GM23338 (cell line): ENCODE measurements at regions not wholly inside any gene's neighbourhood (a gene's known extent, or its start where the extent isn't known, plus 50 kb on each side); places are given as distances from the start of the nearest gene placed in this dataset.

Experiments
- ATAC-seq: fragments of 200-7000 bp; cut with Tn5 transposase; 3 replicates; pipeline ENCODE4 v1.9.1; 2020
- DNase-seq: peaks from one replicate; pipeline ENCODE4 v3.0.0-alpha.2; 2015; ENCODE audit warnings: low spot score
- H2AFZ ChIP-seq: fragments of 200-600 bp; sonication (generic); 2 replicates; pipeline ENCODE4 v1.8.0; 2016; ENCODE audit warnings: antibody characterized with exemption, mild to moderate bottlenecking, moderate library complexity
- H3F3A ChIP-seq: fragments of 200-600 bp; sonication (generic); replicated peaks from 2 replicates; pipeline ENCODE4 v1.8.0; 2017; ENCODE audit warnings: antibody characterized with exemption, mixed run types, low read depth
- H3K27ac ChIP-seq: fragments of 200-600 bp; sonication (generic); 2 replicates; pipeline ENCODE4 v1.6.1; 2016; ENCODE audit warnings: low read depth
- H3K27me3 ChIP-seq: fragments of 200-600 bp; sonication (generic); 2 replicates; pipeline ENCODE4 v1.8.0; 2016; ENCODE audit warnings: mild to moderate bottlenecking, mixed run types, moderate library complexity; ENCODE audit not compliant: insufficient read depth
- H3K36me3 ChIP-seq: fragments of 200-600 bp; sonication (generic); 2 replicates; pipeline ENCODE4 v1.8.0; 2016; ENCODE audit warnings: mild to moderate bottlenecking; ENCODE audit not compliant: insufficient read depth
- H3K4me1 ChIP-seq: fragments of 200-600 bp; sonication (generic); 2 replicates; pipeline ENCODE4 v1.8.0; 2016; ENCODE audit warnings: mild to moderate bottlenecking, moderate library complexity; ENCODE audit not compliant: insufficient read depth
- H3K4me2 ChIP-seq: fragments of 200-600 bp; sonication (generic); 2 replicates; pipeline ENCODE4 v1.7.1; 2017; ENCODE audit warnings: mixed run types
- H3K4me3 ChIP-seq: fragments of 200-600 bp; sonication (generic); 2 replicates; pipeline ENCODE4 v1.6.1; 2016; ENCODE audit warnings: mixed run types
- H3K79me2 ChIP-seq: fragments of 200-600 bp; sonication (generic); replicated peaks from 2 replicates; pipeline ENCODE4 v1.8.0; 2017; ENCODE audit warnings: mild to moderate bottlenecking; ENCODE audit not compliant: insufficient read depth
- H3K9me2 ChIP-seq: fragments of 200-600 bp; sonication (generic); 2 replicates; pipeline ENCODE4 v1.8.0; 2017; ENCODE audit not compliant: insufficient read depth
- H4K20me1 ChIP-seq: fragments of 200-600 bp; sonication (generic); replicated peaks from 2 replicates; pipeline ENCODE4 v1.8.0; 2017; ENCODE audit warnings: mild to moderate bottlenecking; ENCODE audit not compliant: insufficient read depth
- H3K27ac Mint-ChIP-seq: 2 replicates; pipeline ENCODE4 v1.8.0; 2020; ENCODE audit warnings: inconsistent platforms, mild to moderate bottlenecking, moderate library complexity, mixed read lengths
- H3K27me3 Mint-ChIP-seq: 3 replicates; pipeline ENCODE4 v1.8.0; 2022; ENCODE audit warnings: low read depth, mild to moderate bottlenecking, moderate library complexity, mixed read lengths, inconsistent platforms; ENCODE audit not compliant: insufficient read depth, poor library complexity
- H3K36me3 Mint-ChIP-seq: 3 replicates; pipeline ENCODE4 v1.8.0; 2021; ENCODE audit warnings: low read depth, mild to moderate bottlenecking, inconsistent platforms, moderate library complexity, mixed read lengths
- H3K4me1 Mint-ChIP-seq: 3 replicates; pipeline ENCODE4 v1.8.0; 2020; ENCODE audit warnings: mild to moderate bottlenecking, inconsistent platforms, mixed read lengths
- H3K4me3 Mint-ChIP-seq: 3 replicates; pipeline ENCODE4 v1.8.0; 2021; ENCODE audit warnings: moderate library complexity, mild to moderate bottlenecking, inconsistent platforms, mixed read lengths
- H3K9me3 Mint-ChIP-seq: 3 replicates; pipeline ENCODE4 v1.8.0; 2020; ENCODE audit warnings: moderate library complexity, mild to moderate bottlenecking, inconsistent platforms, mixed read lengths
- CREB1 ChIP-seq: fragments of 250-450 bp; sonication (Bioruptor Pico); IDR thresholded peaks from 2 replicates; pipeline ENCODE4 v1.5.0; 2020; ENCODE audit warnings: low read depth, mild to moderate bottlenecking, moderate library complexity
- EZH2 ChIP-seq: fragments of 200-600 bp; sonication (generic); IDR thresholded peaks from one replicate; pipeline ENCODE4 v1.8.0; 2017; ENCODE audit warnings: antibody characterized with exemption, mild to moderate bottlenecking, low read depth; ENCODE audit not compliant: unreplicated experiment
- EZH2phosphoT487 ChIP-seq: fragments of 200-600 bp; sonication (generic); IDR thresholded peaks from one replicate; pipeline ENCODE4 v1.8.1; 2018; ENCODE audit warnings: antibody characterized with exemption; ENCODE audit not compliant: unreplicated experiment
- JUNB ChIP-seq: IDR thresholded peaks from one replicate; pipeline ENCODE4 v1.6.1; 2016; ENCODE audit warnings: antibody characterized with exemption; ENCODE audit not compliant: unreplicated experiment
- POLR2AphosphoS5 ChIP-seq: IDR thresholded peaks from 2 replicates; pipeline ENCODE4 v1.6.1; 2016; ENCODE audit warnings: antibody characterized with exemption, low read depth
- STAT1 ChIP-seq: IDR thresholded peaks from one replicate; pipeline ENCODE4 v1.6.1; 2016; ENCODE audit warnings: antibody characterized with exemption; ENCODE audit not compliant: unreplicated experiment
- ZNF114 ChIP-seq: fragments of 250-450 bp; sonication (Bioruptor Pico); IDR thresholded peaks from 2 replicates; pipeline ENCODE4 v1.5.0; 2020; ENCODE audit warnings: mild to moderate bottlenecking, moderate library complexity
- ZNF331 ChIP-seq: fragments of 250-450 bp; sonication (Bioruptor Pico); IDR thresholded peaks from 2 replicates; pipeline ENCODE4 v1.5.0; 2020; ENCODE audit warnings: low read depth, mild to moderate bottlenecking, moderate library complexity
- TF ChIP-seq, protein P1 (sequence below): IDR thresholded peaks from one replicate; pipeline ENCODE4 v1.6.1; 2018; ENCODE audit warnings: antibody characterized with exemption; ENCODE audit not compliant: unreplicated experiment
- TF ChIP-seq, protein P2 (sequence below): IDR thresholded peaks from 2 replicates; pipeline ENCODE4 v1.6.1; 2016; ENCODE audit warnings: antibody characterized with exemption
- TF ChIP-seq, protein P3 (sequence below): fragments of 250-450 bp; sonication (Bioruptor Pico); IDR thresholded peaks from 2 replicates; pipeline ENCODE4 v1.5.0; 2020; ENCODE audit warnings: mild to moderate bottlenecking, moderate library complexity

DNA sequence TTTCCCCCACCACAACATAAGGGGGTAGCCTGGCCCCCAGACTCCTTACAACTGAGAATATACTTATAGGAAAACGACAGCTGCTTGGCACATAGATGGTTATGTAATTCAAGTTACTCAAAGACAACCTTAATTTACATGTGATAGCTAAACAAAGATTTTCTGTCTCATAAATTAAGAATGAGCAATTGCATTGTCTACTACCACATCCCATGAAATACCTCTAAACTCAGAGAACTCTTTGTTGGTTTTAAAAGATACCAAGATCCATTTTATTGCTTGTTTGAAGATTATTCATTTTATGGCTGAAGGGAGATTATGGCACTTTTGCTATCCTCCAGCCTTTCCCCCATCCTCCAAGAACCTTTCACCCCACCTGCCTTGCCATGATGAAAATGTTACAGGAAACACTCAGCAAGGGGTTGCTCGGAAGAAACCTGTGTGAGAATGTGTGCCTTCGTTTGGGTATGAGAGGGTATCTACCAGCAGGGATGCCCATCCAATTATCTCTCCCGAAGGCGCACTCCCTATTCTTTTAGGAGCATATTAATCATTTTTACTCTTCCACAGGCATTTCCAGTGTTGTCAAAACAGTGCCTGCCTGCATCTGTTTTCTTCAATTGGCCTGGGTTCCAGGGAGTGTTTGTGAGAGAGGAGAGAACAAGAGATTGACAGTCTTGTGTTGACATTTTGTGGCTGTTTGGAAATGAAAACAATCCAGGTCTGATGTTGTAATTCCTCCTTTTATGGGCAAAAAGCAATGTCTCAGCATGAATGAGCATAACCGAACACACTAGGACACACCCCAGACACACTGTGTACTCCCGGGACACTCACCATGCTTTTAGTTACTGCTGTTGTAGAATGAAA is 208.0 kb upstream of the ANKRD55 start:
- no peak for TF ChIP-seq EZH2
- TF ChIP-seq JUNB, result no peak
- TF ChIP-seq ZNF331 (CRISPR knock-in tag), result no peak
- TF ChIP-seq, protein P1, sequence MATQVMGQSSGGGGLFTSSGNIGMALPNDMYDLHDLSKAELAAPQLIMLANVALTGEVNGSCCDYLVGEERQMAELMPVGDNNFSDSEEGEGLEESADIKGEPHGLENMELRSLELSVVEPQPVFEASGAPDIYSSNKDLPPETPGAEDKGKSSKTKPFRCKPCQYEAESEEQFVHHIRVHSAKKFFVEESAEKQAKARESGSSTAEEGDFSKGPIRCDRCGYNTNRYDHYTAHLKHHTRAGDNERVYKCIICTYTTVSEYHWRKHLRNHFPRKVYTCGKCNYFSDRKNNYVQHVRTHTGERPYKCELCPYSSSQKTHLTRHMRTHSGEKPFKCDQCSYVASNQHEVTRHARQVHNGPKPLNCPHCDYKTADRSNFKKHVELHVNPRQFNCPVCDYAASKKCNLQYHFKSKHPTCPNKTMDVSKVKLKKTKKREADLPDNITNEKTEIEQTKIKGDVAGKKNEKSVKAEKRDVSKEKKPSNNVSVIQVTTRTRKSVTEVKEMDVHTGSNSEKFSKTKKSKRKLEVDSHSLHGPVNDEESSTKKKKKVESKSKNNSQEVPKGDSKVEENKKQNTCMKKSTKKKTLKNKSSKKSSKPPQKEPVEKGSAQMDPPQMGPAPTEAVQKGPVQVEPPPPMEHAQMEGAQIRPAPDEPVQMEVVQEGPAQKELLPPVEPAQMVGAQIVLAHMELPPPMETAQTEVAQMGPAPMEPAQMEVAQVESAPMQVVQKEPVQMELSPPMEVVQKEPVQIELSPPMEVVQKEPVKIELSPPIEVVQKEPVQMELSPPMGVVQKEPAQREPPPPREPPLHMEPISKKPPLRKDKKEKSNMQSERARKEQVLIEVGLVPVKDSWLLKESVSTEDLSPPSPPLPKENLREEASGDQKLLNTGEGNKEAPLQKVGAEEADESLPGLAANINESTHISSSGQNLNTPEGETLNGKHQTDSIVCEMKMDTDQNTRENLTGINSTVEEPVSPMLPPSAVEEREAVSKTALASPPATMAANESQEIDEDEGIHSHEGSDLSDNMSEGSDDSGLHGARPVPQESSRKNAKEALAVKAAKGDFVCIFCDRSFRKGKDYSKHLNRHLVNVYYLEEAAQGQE, result no peak
- no peak for TF ChIP-seq ZNF114
- TF ChIP-seq STAT1, result no peak
- TF ChIP-seq EZH2phosphoT487, result no peak
- no peak for TF ChIP-seq CREB1
- TF ChIP-seq, protein P2, sequence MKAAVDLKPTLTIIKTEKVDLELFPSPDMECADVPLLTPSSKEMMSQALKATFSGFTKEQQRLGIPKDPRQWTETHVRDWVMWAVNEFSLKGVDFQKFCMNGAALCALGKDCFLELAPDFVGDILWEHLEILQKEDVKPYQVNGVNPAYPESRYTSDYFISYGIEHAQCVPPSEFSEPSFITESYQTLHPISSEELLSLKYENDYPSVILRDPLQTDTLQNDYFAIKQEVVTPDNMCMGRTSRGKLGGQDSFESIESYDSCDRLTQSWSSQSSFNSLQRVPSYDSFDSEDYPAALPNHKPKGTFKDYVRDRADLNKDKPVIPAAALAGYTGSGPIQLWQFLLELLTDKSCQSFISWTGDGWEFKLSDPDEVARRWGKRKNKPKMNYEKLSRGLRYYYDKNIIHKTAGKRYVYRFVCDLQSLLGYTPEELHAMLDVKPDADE, result no peak
- no peak for TF ChIP-seq POLR2AphosphoS5
- TF ChIP-seq, protein P3, sequence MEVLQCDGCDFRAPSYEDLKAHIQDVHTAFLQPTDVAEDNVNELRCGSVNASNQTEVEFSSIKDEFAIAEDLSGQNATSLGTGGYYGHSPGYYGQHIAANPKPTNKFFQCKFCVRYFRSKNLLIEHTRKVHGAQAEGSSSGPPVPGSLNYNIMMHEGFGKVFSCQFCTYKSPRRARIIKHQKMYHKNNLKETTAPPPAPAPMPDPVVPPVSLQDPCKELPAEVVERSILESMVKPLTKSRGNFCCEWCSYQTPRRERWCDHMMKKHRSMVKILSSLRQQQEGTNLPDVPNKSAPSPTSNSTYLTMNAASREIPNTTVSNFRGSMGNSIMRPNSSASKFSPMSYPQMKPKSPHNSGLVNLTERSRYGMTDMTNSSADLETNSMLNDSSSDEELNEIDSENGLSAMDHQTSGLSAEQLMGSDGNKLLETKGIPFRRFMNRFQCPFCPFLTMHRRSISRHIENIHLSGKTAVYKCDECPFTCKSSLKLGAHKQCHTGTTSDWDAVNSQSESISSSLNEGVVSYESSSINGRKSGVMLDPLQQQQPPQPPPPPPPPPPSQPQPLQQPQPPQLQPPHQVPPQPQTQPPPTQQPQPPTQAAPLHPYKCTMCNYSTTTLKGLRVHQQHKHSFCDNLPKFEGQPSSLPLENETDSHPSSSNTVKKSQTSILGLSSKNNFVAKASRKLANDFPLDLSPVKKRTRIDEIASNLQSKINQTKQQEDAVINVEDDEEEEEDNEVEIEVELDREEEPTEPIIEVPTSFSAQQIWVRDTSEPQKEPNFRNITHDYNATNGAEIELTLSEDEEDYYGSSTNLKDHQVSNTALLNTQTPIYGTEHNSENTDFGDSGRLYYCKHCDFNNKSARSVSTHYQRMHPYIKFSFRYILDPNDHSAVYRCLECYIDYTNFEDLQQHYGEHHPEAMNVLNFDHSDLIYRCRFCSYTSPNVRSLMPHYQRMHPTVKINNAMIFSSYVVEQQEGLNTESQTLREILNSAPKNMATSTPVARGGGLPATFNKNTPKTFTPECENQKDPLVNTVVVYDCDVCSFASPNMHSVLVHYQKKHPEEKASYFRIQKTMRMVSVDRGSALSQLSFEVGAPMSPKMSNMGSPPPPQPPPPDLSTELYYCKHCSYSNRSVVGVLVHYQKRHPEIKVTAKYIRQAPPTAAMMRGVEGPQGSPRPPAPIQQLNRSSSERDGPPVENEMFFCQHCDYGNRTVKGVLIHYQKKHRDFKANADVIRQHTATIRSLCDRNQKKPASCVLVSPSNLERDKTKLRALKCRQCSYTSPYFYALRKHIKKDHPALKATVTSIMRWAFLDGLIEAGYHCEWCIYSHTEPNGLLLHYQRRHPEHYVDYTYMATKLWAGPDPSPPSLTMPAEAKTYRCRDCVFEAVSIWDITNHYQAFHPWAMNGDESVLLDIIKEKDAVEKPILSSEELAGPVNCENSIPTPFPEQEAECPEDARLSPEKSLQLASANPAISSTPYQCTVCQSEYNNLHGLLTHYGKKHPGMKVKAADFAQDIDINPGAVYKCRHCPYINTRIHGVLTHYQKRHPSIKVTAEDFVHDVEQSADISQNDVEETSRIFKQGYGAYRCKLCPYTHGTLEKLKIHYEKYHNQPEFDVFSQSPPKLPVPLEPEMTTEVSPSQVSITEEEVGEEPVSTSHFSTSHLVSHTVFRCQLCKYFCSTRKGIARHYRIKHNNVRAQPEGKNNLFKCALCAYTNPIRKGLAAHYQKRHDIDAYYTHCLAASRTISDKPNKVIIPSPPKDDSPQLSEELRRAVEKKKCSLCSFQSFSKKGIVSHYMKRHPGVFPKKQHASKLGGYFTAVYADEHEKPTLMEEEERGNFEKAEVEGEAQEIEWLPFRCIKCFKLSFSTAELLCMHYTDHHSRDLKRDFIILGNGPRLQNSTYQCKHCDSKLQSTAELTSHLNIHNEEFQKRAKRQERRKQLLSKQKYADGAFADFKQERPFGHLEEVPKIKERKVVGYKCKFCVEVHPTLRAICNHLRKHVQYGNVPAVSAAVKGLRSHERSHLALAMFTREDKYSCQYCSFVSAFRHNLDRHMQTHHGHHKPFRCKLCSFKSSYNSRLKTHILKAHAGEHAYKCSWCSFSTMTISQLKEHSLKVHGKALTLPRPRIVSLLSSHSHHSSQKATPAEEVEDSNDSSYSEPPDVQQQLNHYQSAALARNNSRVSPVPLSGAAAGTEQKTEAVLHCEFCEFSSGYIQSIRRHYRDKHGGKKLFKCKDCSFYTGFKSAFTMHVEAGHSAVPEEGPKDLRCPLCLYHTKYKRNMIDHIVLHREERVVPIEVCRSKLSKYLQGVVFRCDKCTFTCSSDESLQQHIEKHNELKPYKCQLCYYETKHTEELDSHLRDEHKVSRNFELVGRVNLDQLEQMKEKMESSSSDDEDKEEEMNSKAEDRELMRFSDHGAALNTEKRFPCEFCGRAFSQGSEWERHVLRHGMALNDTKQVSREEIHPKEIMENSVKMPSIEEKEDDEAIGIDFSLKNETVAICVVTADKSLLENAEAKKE (CRISPR knock-in tag), result no peak
- peaks cover 6% of the 10 kb centered on the region; the same call in 1 of the 2 replicates for H3K4me1 ChIP-seq
- DNase-seq, result no peak

More for the DNA sequence above, 208.0 kb upstream of the ANKRD55 start:
- Histone ChIP-seq H3K4me3 (no peak overlapping the region), H4K20me1 (no peaks in the 10 kb centered on the region), H3K36me3 (no peaks in the 10 kb centered on the region), H3K79me2 (no peaks in the 10 kb centered on the region), H3F3A (no peaks in the 10 kb centered on the region), H3K9me2 (no peaks in the 10 kb centered on the region), H2AFZ (no peak overlapping the region), H3K27me3 (no peaks in the 10 kb centered on the region), H3K4me2 (no peak overlapping the region), H3K27ac (no peak overlapping the region)
- ATAC-seq, result no peak
- Mint-ChIP-seq H3K27ac (no peak overlapping the region), H3K27me3 (no peaks in the 10 kb centered on the region), H3K9me3 (no peaks in the 10 kb centered on the region), H3K4me1 (peaks cover 7% of the 10 kb centered on the region; the same call in 2 of the 3 replicates), H3K4me3 (no peak overlapping the region), H3K36me3 (no peaks in the 10 kb centered on the region)
